HL-60 (cell line): ENCODE measurements at regions not wholly inside any gene's neighbourhood (a gene's known extent, or its start where the extent isn't known, plus 50 kb on each side); places are given as distances from the start of the nearest gene placed in this dataset.

Experiments
- GABPA ChIP-seq: IDR thresholded peaks from 2 replicates; pipeline ENCODE4 v1.6.1; 2012; ENCODE audit warnings: low read depth
- POLR2AphosphoS5 ChIP-seq: IDR thresholded peaks from 2 replicates; pipeline ENCODE4 v1.6.1; 2012; ENCODE audit warnings: low read depth
- SPI1 ChIP-seq: IDR thresholded peaks from 2 replicates; pipeline ENCODE4 v1.6.1; 2012; ENCODE audit warnings: low read depth, mild to moderate bottlenecking, borderline replicate concordance
- TF ChIP-seq, protein P1 (sequence below): IDR thresholded peaks from one replicate; pipeline ENCODE4 v1.5.1; 2011; ENCODE audit warnings: low read length, control low read depth, inconsistent platforms; ENCODE audit not compliant: insufficient read depth
- TF ChIP-seq, protein P2 (sequence below): IDR thresholded peaks from 2 replicates; pipeline ENCODE4 v1.6.1; 2012; ENCODE audit warnings: low read depth; ENCODE audit not compliant: insufficient replicate concordance

DNA sequence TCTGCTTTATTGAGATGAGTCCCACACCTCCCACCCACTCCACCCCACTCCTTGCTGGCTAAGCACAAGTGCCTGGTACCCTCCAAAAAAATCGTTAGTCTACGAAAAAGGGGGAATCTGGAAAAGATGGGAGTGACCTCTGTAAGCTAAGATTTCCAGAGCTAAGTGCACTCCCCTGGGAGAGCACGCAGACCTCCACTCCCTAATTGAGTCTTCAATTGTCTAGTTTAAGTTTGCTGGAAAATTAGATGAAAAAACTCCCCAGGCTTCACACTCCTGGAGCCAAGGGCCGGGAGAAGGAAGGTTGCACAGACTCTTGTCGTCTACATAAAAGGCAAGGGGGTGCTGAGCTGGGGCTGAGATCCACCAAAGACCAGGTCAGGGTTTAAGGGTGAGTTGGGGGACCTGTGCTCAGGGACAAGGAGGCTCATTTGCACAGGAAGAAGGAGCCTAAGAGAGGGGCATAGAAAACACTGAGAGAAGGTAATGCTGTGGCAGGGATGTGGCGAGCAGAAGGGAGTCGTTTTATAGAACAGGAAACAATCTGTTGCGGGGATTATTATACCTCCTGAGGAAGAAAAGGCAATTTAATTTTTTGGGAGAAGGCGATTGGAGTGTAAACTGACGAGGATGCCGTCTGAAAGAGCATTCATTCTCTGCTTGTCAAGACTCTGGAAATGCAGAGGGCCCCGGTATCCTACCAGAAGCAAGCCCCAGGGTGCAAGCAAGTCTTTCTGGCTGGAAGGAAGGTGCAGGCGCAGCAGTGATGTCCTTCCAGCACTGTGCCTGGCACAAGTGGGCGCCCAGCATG is 126.5 kb upstream of the DLG1 start:
- TF ChIP-seq, protein P1, sequence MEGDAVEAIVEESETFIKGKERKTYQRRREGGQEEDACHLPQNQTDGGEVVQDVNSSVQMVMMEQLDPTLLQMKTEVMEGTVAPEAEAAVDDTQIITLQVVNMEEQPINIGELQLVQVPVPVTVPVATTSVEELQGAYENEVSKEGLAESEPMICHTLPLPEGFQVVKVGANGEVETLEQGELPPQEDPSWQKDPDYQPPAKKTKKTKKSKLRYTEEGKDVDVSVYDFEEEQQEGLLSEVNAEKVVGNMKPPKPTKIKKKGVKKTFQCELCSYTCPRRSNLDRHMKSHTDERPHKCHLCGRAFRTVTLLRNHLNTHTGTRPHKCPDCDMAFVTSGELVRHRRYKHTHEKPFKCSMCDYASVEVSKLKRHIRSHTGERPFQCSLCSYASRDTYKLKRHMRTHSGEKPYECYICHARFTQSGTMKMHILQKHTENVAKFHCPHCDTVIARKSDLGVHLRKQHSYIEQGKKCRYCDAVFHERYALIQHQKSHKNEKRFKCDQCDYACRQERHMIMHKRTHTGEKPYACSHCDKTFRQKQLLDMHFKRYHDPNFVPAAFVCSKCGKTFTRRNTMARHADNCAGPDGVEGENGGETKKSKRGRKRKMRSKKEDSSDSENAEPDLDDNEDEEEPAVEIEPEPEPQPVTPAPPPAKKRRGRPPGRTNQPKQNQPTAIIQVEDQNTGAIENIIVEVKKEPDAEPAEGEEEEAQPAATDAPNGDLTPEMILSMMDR = no peak
- TF ChIP-seq GABPA = no peak
- TF ChIP-seq, protein P2, sequence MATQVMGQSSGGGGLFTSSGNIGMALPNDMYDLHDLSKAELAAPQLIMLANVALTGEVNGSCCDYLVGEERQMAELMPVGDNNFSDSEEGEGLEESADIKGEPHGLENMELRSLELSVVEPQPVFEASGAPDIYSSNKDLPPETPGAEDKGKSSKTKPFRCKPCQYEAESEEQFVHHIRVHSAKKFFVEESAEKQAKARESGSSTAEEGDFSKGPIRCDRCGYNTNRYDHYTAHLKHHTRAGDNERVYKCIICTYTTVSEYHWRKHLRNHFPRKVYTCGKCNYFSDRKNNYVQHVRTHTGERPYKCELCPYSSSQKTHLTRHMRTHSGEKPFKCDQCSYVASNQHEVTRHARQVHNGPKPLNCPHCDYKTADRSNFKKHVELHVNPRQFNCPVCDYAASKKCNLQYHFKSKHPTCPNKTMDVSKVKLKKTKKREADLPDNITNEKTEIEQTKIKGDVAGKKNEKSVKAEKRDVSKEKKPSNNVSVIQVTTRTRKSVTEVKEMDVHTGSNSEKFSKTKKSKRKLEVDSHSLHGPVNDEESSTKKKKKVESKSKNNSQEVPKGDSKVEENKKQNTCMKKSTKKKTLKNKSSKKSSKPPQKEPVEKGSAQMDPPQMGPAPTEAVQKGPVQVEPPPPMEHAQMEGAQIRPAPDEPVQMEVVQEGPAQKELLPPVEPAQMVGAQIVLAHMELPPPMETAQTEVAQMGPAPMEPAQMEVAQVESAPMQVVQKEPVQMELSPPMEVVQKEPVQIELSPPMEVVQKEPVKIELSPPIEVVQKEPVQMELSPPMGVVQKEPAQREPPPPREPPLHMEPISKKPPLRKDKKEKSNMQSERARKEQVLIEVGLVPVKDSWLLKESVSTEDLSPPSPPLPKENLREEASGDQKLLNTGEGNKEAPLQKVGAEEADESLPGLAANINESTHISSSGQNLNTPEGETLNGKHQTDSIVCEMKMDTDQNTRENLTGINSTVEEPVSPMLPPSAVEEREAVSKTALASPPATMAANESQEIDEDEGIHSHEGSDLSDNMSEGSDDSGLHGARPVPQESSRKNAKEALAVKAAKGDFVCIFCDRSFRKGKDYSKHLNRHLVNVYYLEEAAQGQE = no peak
- no peak for TF ChIP-seq POLR2AphosphoS5
- no peak for TF ChIP-seq SPI1
